NCI-H2081 treated with DMSO at 0.1 percent for 48 hours (cell line): ENCODE measurements at regions not wholly inside any gene's neighbourhood (a gene's known extent, or its start where the extent isn't known, plus 50 kb on each side); places are given as distances from the start of the nearest gene placed in this dataset.

Experiments
- DNase-seq: peaks from one replicate; lab custom pipeline; 2025; lab: John Stamatoyannopoulos, UW

DNA sequence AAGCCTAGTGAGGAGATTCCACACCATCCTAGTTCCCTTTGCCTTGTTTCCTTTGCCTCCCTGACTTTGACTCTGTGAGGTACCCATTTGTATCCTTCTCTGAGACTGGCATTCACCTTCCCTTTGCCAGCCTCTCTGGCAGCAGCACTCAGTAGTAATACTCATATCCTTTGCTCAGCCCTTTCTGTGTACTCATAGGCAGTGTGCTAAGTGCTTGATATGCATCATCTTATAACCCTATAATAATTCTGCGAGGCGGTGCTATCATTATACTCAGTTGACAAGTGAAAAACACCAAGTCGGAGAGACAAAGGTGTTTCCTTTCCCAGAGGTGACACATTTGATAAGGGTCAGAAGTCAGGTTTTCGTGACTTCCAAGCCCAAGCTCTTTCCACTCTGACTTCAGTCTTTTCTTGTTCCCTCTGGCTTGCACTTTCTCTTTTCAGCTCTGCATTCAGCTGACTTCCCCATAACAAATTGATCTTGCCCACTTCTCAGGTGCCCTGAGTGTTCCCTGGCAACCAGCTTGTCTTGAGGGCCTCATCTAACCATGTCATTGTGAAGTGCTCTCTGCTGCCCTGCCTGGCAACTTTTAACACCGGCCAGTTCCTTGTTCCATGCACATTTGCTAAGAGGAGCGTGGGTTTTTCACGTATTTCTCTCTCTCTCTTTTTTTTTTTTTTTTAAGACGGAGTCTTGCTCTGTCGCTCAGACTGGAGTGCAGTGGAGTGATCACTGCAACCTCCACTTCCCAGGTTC is 94.5 kb upstream of the UPP2 start:
- DNase-seq, result no peak

DNA sequence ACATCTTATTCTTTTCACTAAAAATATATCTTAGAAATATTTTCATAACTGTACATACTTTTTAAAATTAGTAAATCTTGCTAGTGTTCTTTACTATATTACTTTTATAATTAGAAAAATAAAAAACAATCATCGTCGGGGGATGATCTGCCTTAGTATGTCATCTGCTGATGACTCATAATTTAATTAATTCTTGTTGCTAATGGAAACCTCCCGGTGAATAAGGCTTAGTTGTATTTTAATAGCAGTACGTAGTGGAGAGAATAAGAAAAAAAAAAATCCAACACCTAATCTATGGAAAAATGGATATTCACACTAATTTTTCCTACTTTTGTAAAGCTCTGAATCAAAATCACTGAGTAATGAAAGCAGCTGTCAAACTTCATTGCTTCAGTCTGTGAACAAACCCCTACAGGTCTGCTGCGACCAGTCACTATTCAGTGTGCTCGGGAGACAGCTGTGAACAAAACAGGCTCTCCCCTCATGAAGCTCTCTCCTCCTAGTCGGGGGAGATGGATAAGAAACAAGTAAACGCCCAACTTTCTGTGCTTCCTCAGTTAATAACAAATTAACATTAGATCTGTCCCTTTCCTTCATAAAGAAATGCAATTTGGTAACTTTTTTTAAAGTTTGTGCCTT is 97.4 kb upstream of the UPP2 start:
- no peak for DNase-seq

DNA sequence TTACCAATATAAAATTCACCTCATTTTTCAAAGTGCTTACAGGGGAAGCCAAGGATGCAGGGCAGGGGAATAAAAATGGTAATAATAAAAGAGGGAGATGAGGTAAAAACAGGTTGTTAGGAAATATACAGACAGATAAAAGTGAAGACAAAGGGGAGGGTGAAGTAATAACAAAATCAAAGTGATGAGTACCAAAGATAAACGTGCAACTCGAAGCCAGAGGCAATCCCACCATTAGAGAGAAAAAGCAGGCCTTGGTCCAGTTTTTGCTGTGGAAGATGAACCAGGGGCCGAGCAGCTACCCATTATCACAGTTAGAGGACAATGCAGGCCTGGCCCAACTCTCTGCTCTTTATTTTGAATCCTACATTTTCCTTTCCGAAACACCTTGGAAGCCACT is 99.6 kb upstream of the UPP2 start:
- DNase-seq, result no peak

DNA sequence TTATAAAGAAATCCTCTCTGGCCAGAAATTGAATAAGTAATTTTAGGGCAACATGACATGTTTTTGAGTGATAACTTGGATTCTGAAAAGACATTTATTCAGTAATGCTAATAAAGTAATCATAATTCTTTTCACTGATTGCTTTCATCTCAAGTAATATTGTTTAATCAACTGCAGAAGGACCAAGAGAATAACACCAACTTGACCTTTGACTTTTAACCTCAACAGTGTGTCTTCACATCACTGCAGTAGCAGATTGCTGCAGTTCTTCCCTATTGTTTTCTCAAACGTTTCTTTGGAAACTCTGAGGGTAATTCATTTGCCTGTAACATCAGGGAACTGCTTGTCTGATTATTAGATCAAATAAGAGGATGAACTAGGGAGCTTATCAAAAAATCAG is 104.9 kb upstream of the UPP2 start:
- DNase-seq, result no peak

DNA sequence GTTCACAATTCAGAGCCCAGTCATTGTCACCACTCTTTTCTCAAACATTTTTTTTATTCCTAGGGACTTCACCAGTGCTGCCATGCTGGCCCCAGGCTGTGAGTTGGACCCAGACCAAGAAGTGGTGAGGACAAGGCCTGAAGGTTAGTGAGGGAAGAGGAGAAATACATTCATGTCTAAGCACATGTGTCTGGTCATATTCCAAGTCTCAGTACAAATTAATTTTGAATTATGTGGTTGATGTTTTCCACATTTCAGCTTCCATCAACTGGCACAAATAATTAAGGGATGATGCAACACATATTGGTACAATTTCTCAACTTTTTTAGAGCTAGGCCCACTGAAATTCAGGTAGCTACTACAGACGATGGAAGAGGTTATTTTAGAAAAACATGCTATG is 106.6 kb upstream of the UPP2 start:
- DNase-seq, result no peak

- no peak for DNase-seq
Observed at GRCh38 chr2:157991932-157992331, 109.7 kb upstream of the UPP2 start.

GRCh38 chr2:157990173-157990572 is 111.5 kb upstream of the UPP2 start:
- no peak for DNase-seq

DNA sequence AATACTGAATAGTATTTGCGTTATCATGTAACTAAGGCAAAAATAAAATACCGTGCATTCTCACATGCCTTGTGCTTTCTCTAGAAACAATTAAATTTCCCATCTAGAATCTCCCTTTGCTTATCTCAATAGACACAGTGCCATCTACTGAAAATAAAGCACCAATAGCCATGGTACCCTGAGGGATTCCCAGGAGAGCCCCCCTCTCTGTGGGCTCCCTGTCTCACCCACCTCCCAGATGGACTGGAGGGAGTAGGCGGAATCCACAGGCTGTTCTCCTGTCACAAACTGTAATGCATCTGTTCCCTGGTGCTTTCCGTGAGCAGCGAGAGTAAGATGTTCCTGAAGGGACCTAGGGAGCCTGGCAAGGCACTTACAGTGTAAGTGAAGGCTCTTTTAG is 112.4 kb upstream of the UPP2 start:
- no peak for DNase-seq

GRCh38 chr2:157986761-157987160 is 110.6 kb upstream of the ACVR1 start:
- DNase-seq, result no peak

DNA sequence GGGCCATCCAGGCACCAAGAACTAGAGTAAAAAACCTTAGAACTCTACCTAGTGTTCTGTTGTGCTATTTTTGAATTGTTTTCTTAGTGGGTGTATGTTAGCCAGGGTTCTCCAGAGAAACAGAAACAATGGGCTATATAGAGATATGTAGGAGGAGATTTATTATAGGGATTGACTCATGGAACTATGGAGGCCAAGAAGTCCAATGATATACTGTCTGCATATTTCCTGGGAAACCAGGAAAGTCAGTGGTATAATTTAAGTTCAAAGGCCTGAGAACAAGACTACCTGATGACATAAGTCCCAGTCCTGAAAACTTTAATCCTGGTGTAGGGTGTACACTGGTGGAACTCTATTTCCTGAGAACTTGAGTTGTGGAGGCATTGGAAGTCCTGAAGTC is 108.7 kb upstream of the ACVR1 start:
- no peak for DNase-seq

- no peak for DNase-seq
Observed at GRCh38 chr2:157980020-157980419, 103.9 kb upstream of the ACVR1 start.

- peak; percentile 8 for DNase-seq
Observed at GRCh38 chr2:157971702-157972101, 95.6 kb upstream of the ACVR1 start.

DNA sequence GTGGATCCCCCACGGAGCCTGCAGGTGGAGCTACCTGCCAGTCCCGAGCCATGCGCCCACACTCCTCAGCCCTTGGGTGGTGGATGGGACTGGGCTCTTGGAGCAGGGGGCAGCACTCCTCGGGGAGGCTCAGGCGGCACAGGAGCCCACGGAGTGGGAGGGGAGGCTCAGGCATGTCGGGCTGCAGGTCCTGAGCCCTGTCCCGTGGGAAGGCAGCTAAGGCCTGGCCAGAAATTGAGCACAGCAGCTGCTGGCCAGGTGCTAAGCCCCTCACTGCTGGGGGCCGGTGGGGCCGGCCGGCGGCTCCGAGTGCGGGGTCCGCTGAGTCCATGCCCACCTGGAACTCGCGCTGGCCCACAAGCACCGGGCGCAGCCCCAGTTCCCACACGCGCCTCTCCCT is 91.7 kb upstream of the ACVR1 start:
- no peak for DNase-seq

GRCh38 chr2:157959249-157959648 is 83.1 kb upstream of the ACVR1 start:
- DNase-seq, result no peak

DNA sequence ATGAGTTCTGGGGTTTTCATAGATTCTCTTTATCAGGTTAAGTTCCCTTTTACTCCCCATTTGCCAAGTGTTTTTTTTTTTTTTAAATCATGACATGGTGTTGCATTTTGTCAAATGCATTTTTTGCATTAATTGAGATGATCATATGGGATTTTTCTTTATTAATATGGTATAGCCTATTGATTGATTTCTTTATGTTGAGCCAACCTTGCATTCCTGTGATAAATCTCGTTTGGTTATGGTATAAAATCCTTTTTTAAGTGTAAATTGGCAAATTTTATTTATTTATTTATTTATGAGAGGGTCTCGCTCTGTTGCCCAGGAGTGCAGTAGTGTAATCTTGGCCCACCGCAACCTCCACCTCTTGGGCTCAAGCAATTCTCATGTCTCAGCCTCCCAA is 81.5 kb upstream of the ACVR1 start:
- no peak for DNase-seq

DNA sequence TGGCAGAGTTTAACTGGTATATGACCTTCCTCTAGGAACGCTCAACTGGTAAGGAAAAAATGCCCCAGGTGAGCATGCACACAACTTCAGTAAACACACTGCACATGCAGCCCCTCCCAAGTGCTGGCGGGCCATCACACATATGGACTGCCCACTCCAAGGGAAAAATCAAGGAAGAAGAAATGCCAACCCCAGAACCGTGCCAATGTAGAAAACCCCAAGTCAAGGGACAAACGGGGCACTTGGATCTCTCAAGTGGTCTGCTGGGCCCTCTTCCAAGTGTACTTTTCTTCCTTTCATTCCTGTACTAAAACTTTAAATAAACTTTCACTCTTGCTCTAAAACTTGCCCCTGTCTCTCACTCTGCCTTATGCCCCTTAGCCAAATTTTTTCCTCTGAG is 76.4 kb upstream of the ACVR1 start:
- no peak for DNase-seq

DNA sequence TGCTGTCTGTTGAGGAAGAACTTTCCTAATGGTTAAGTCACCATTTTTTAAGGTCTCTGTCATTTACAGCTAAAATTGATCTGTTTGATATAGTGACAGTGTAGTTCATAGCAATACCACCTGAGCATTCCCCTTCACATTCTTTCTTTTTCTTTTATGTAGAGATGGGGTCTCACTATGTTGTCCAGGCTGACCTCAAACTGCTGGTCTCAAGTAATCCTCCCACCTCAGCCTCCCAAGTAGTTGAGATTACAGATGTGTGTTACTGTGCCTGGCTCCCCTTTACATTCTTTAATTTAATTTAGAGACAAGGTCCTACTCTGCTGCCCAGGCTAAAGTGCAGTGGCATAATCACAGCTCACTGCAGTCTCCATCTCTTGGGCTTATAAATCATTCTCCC is 72.7 kb upstream of the ACVR1 start:
- DNase-seq, result no peak

DNA sequence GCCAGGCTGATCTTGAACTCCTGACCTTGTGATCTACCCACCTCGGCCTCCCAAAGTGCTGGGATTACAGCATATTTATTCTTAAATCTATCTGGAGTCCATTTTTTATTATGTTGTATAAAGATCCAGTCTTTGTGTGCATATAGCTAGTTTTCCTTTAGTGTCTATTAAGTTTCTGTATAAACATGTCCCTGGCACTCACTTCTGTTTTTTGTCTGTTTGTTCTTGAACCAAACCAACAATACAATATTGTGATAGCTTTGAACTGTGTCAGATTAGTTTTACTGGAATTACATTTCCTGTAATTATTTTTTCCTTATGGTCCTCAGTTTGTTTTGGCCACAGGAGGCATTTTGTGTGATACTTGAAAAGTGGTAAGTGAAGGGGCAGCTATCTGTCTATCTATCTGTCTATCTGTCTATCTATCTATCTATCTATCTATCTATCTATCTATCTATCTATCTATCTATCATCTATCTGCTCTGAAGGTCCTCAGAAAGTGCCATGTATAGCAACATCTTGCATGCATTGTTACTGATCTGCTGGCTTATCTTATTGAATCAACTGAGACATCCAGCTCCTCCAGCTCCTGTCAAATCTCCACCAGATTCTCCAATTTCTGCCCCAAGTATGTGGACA is 70.9 kb upstream of the ACVR1 start:
- DNase-seq, result no peak

DNA sequence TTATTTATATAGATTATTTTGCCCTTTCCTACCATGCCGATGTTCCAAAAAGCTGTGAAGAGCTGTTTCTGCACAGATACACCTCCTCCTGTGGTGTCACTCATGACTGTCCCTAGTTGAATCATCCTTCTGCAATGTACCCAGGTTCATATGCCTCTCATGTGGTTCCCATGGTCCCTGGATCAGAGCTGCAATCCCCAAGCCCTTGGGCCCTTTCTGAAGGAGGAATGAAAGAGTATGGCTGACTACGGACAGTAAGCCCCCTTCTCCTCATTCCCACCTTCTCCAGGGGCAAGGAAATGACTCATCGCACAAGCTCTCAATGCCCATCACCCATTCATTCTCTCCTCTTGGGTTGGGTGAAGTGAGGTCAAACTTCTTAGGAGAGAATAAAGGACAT is 63.9 kb upstream of the ACVR1 start:
- DNase-seq, result no peak

DNA sequence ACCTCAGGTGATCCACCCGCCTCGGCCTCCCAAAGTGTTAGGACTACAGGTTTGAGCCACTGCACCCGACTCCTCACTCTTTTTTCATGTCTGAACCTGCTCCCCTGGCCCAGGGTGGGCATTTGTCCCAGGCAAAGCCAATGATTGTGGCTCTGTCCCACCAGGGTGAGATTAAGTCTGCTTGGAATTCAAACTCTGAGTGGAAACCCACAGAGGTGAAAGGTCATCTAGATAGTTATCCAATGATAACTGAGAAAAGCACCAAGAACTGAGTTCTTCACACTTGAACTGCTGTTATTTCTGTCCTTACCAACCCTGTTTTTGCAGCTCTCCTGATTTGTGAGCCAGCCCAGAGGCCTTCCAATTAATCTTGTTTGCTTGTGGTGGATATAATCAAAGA is 62.4 kb upstream of the ACVR1 start:
- no peak for DNase-seq

DNA sequence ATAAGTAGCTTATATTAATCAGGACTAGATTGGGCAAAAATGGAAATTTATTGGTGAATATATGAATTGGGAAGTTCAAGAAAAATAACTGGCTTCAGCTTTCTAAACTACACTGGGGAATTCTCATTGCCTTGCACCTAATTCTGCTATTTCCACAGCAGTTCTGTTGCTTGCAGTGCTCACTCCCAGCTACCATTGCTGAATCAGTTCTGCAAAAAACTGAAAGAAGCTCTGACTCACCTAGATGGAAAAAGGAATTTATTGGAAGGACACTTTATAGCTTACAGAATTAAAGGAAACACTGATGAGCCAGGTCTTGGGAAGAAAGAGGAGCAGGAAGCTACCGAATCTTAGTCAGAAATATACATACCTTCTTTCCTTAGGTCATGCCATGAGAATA is 60.3 kb upstream of the ACVR1 start:
- no peak for DNase-seq

DNA sequence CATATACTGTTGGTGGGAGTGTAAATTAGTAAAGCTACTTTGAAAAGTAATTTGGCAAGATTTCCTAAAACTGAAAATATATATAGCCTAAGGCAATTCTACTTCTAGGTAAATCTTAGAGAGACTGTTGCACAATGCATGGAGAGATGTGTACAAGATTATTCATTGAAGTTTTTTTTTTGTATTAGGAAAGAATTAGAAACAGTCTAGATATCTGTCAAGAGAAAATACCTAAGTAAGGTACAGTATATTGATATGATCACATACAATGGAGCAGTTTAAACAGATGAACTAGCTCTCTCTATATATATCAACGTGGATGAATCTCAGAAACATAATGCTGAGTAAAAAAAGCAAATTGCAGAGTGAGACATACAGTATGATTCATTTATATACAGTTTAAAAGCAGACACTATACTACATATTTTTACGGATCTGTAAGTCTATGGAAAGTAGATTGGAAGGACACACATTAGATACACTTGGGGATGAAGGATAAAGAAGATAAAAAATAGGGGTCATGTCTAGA is 59.3 kb upstream of the ACVR1 start:
- DNase-seq, result no peak

DNA sequence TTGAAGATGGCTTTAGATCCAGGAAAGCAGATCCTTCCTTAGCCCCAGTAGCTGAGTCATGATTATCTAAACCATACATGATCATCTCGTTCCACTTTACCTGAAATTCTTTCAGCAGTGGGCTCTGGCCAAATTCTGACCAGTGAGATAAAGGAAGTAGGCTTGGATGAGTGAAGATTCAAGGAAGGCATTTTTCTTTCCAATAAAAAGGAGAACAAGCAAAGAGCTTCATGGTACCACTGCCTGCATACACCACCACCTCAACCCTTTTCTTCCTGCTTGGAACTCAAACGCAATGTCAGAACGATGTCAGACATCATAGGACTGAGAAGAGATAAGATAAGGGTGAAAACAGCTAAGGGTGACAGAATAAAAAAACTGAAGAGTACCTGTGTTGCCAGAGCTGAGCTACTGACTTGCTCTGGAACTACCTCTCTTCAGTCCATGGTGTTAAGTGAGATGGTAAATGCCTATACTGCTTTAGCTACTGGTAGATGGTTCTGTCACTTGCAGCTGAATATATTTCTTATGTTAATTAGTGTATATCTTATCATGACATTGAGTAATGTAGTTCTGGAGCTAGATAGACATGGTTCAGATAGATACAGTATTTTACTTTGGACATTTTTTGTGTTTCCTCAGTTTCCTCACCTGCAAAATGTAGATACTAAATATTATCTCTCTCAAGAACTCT is 58.7 kb upstream of the ACVR1 start:
- DNase-seq, result no peak
